AG09319 (cell line): ENCODE measurements at regions not wholly inside any gene's neighbourhood (a gene's known extent, or its start where the extent isn't known, plus 50 kb on each side); places are given as distances from the start of the nearest gene placed in this dataset.

Source experiments
- DNase-seq: peaks from one replicate; pipeline ENCODE4 v3.0.0-alpha.2; 2010; ENCODE audit warnings: low read depth; ENCODE audit errors: extremely low read depth
- TF ChIP-seq, protein P1 (sequence below): IDR thresholded peaks from 2 replicates; pipeline ENCODE4 v1.5.1; 2011; ENCODE audit warnings: low read depth, mild to moderate bottlenecking, inconsistent platforms, low read length, moderate library complexity

DNA sequence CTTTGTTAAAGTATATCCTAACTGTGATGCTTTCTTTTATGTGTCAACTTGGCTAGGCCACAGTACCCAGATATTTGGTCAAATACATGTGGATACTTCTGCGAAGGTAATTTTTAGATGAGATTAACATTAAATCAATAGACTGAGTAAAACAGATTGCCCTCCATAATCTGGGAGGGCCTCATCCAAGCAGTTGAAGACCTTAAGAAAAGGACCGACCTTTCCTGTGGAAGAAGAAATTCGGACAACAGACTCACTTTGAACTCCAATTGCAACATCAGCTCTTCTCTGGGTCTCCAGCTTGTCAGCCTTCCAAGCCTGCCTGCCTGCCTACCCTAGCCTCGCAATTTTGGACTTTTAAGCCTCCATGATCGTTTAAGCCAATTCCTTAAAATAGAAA lies 57.9 kb upstream of the DOCK9 start:
- no peak for DNase-seq
- TF ChIP-seq, protein P1, sequence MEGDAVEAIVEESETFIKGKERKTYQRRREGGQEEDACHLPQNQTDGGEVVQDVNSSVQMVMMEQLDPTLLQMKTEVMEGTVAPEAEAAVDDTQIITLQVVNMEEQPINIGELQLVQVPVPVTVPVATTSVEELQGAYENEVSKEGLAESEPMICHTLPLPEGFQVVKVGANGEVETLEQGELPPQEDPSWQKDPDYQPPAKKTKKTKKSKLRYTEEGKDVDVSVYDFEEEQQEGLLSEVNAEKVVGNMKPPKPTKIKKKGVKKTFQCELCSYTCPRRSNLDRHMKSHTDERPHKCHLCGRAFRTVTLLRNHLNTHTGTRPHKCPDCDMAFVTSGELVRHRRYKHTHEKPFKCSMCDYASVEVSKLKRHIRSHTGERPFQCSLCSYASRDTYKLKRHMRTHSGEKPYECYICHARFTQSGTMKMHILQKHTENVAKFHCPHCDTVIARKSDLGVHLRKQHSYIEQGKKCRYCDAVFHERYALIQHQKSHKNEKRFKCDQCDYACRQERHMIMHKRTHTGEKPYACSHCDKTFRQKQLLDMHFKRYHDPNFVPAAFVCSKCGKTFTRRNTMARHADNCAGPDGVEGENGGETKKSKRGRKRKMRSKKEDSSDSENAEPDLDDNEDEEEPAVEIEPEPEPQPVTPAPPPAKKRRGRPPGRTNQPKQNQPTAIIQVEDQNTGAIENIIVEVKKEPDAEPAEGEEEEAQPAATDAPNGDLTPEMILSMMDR: no peak

DNA sequence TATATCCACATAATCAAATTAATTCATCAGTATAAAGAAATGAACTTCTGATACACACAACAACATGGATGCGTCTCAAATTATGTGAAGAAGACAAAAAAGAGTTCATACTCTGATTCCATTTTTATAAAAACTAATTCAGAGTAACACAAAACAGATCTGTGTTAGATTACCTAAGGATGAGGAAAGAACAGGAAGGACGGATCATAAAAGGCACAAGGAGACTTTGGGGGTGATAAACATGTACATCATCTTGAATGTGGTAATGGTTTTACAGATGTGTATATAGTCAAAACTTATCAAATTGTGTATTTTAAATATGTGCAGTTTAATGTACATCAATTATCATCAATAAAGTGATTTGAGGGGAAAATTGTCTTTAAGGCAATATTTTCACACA lies 59.9 kb upstream of the DOCK9 start:
- no peak for DNase-seq
- TF ChIP-seq, protein P1: no peak

DNA sequence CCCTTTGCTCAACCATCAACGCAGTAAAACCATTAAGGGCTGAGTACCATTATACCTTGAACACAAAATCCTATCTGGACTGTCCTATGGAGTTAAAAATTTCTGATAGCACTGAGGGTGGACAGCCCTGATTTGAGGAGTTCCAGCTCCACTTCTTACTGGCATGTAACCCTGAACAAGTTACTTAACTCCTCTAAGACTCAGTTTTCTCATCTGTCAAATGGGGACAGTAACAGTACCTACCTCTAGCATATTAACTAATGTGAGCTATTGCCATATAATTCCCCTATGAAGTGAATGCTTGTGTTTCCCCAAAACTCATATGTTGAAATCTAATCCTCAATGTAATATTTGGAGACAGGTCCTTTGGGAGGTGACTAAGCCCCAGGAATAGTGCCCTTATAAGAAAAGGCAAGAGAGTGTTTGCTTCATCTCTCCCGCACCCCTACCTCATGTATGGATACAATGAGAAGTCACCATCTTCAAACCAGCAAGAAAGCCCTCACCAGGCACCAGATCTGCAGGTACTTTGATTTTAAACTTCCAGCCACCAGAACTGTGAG lies 61.9 kb upstream of the DOCK9 start:
- DNase-seq: no peak
- TF ChIP-seq, protein P1: no peak

DNA sequence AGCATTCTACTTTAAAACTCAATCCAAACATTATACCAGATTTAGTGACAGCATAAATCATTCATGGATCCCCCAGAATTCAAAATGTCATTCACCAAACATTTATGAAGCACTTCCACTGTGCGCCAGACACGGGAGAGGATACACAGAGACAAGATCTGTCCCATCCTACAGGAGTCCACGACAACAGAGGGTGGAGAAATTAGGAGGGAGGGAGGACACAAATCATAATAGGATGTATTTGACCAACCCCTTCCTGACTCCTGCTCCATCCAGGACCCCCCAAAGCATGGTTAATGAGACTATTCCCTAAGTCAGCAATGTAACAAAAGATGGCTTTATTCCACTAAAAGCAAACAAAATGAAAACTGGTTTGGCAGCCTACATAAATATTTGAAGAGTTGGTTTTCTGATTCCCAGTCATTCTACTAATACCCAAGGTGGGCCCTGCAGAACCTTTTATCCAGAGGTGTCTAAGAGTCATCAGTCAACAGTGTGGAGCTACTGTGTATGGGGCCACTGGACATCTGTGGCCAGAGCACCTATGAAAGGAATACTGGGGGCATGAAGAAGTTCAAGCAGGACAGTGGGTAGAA lies 62.8 kb upstream of the DOCK9 start:
- TF ChIP-seq, protein P1: no peak
- DNase-seq: no peak

DNA sequence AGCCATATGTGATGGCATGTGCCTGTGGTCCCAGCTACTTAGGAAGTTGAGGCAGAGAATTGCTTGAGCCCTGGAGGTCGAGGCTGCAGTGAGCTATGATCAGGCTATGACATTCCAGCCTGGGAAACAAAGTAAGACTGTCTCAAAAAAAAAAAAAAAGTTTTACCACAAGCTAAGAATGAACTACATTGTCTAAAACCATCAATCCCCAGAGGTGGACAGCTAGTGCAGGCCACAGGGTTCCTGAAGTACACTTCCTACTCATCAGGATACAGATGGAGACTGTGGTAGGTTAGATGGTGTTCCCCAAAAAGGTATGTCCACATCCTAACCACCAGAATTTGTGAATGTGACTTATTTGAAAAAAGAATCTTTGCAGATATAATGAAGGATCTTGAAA lies 63.5 kb upstream of the DOCK9 start:
- TF ChIP-seq, protein P1: no peak
- no peak for DNase-seq

DNA sequence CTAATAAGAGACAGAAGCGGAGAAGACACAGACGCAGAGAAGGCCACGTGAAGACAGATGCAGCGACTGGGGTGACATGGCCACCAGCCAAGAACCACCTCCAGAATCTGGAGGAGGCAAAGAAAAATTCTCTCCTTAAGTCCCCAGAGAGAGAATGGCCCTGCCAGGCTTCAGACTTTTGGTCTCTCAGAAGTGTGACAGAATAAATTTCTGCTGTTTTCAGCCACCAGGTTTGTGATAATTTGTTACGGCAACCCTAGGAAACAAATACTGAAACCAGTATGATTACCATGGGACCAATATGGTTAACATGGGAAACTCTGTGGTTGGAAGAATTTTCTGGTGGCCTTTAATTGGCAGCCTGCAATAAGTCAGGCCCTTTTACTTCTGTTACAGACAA lies 63.9 kb upstream of the DOCK9 start:
- TF ChIP-seq, protein P1: no peak
- DNase-seq: no peak

DNA sequence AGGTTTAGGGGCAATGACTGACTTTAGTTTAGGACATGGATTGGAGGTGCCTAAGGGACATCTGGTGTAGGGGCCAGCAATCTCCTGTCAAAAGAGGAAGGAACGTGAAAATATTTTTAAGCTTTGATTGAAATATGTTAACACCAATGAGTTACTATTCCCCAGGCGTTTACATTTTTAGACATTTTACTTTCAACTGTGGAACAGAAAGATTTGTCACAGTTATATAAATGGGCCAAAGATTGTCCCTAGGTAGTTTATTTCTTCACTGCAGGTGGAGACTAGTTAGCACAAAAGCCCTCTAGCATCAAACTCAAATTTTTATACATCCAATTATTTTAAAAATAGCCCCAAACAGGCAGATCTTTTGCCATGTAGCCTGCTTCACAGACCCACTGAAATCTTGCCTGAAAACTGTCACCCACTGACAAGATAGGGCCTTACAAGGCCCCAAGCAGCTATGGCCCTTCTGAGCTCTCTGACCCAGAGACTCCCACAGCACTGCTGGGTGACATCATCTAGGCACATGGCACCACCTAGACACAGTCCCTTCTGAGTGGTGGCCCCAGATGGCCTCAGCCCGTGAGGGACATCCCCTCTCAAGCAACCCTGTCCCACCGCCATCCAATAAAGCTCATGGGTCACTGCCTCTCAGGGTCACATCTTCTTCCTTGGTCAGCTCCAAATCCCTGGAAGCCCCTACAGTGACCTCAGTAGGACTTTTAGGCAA lies 64.8 kb upstream of the DOCK9 start:
- no peak for DNase-seq

More for the DNA sequence above, 64.8 kb upstream of the DOCK9 start:
- TF ChIP-seq, protein P1: no peak
